Iris pigment epithelial cell (primary cell): ENCODE measurements at regions not wholly inside any gene's neighbourhood (a gene's known extent, or its start where the extent isn't known, plus 50 kb on each side); places are given as distances from the start of the nearest gene placed in this dataset.
A peak's percentile ranks its signal among the peaks of the same experiment; 100 is the strongest.

Experiments used
- DNase-seq: peaks from one replicate; pipeline ENCODE4 v3.0.0-alpha.2; 2011; ENCODE audit warnings: low read depth

- no peak for DNase-seq
Measured at GRCh38 chr2:18889565-18890332, 300.4 kb upstream of the NT5C1B start.

DNA sequence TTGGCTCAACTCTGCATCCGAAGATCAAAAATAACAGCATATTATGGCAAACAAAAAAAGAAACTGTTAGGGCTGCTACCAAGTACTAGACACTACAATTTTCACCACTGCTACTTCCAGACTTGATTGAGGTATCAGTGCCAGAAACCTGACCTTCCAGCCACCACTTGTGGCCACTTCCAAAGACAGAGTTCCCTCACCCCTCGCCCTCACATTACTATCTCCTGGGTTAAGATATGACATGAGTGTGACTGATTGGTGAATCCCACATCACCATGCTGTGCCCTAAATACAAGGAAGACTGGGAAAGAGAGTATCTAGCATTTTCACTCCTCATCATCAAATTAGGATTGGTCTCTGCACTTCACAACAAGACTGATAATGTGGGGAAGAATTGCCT is 296.1 kb upstream of the NT5C1B start:
- DNase-seq: no peak

DNA sequence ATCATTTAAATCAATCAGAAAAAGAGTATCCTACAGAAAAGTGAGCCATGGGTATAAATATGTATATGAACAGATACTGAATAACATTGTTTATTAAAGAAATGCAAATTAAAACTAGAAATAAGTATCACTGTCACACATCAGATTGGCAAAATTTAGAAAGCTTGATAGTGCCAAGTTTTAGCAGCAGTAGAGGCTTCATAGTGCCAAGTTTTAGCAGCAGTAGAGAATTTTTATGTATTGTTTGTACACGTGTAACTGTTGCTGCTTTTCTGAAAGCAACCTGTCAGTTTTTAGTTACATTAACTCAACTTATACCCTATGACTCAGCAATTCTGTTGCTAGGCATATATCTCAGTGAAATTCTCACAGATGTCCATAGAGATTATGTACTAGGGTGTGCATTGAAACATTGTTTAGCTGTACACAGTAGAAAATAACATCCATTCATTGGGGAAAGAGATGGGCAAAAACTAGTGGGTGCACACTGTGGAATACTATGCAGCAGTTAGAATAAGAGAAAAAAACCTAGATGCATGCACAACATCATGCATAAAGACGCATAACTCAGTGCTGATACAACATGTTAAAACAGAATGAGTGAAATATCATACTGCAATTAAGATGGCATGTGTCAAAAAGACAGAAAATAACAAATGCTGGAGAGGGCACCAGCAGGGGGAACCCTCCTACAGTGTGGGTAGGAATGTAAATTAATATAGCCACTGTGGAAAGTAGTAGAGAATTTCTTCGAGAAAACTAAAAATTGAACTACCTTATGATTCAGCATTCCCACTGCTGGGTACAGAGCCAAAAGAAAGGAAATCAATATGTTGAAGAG is 294.5 kb upstream of the NT5C1B start:
- DNase-seq: peak; percentile 35

GRCh38 chr2:18871430-18871829 is 282.1 kb upstream of the NT5C1B start:
- no peak for DNase-seq

DNA sequence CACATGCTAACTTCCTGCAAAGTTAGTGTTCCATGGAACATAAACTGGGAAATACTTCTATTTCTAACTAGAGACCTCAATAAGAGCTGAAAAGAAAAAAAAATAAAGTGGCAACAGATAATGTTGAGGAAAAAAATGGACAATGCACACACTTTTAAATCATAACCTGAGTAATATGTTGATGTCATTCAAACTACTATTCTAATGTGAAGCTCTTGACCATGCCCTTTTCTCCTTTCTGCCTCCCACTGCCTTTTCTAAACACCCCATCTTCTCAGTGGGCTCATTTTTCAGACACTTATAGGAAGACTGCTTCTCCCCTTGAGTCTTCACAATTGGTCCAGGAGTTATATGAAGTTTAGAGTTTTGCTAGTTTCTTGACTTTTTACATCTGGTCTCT is 280.9 kb upstream of the NT5C1B start:
- DNase-seq: no peak

DNA sequence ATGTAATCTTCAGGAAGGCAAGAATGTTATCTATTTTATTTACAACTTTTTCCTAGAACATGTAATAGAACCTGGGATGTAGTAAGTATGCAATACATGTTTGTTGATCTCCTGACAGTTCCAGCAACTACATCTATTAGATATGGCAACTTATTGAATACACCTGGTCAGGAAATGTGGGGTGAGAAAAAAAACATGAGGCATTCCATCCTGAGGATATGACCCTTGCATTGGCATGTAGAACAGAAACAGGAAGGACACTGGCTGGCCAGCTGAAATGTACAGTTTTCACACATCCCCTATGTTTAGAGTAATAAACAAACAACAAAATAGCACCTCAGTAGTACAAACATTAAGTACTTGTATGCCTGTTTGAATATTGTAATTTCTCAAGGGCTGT is 272.6 kb upstream of the NT5C1B start:
- no peak for DNase-seq

- no peak for DNase-seq
Measured at GRCh38 chr2:18860179-18860578, 270.8 kb upstream of the NT5C1B start.

GRCh38 chr2:18856765-18857164 is 267.4 kb upstream of the NT5C1B start:
- no peak for DNase-seq

DNA sequence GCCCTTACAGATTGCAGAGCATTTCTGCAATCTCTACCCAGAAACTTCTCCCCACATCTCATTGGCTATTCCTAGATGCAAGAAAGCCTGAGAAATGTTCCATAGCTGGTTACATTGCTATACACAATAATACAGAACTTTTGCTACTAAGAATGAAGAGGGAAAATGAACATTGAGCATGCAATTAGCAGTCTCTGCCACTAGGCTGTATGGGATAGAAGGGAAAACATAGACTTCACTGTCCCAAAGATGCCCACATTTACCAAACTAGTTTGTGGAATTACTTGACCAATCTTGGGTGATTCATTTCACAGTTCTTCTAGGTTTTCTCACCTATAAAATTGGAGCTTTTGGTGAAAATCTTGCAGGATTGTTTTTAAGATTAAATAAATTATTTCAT is 265.7 kb upstream of the NT5C1B start:
- DNase-seq: peak; percentile 28

GRCh38 chr2:18849841-18850578 is 260.6 kb upstream of the NT5C1B start:
- DNase-seq: no peak

DNA sequence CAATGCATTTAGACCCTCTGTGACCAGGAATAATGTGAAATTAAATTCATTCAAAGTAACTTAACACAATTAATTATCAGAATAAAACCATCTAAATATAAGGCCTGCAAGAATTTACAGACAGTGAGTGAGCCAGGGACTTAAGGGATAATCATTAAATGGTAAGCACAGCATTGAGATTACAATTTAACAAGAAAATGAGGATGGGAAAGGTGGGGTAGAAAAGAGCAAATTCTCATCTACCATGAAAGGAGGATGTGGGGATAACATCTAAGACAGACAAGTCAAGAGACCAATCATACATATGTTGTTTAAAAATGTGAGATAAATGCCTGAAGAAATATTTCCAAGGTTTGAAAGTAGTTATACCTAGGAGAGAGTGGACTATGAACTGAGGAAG is 259.3 kb upstream of the NT5C1B start:
- DNase-seq: no peak

GRCh38 chr2:18845854-18846445 is 256.6 kb upstream of the NT5C1B start:
- DNase-seq: peak; percentile 7

DNA sequence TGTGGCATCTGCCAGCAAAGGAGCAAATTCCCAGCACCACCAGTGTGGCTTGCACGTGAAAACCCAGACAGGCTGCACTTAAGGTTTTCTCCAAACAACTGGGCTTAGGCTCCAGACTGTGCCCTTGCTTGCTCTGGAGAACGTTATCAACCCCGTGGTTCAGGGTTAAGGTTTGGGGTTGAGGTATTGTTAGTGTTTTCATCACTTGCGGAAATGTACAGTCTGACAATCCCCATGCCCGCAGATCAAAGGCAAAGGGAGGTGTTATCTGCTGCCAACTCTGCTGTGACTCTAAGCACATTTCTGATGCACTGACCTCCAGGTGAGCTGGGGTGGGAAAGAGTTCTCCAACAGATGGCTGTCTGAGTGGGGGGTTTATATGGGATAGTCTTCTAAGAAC is 253.5 kb upstream of the NT5C1B start:
- DNase-seq: no peak

DNA sequence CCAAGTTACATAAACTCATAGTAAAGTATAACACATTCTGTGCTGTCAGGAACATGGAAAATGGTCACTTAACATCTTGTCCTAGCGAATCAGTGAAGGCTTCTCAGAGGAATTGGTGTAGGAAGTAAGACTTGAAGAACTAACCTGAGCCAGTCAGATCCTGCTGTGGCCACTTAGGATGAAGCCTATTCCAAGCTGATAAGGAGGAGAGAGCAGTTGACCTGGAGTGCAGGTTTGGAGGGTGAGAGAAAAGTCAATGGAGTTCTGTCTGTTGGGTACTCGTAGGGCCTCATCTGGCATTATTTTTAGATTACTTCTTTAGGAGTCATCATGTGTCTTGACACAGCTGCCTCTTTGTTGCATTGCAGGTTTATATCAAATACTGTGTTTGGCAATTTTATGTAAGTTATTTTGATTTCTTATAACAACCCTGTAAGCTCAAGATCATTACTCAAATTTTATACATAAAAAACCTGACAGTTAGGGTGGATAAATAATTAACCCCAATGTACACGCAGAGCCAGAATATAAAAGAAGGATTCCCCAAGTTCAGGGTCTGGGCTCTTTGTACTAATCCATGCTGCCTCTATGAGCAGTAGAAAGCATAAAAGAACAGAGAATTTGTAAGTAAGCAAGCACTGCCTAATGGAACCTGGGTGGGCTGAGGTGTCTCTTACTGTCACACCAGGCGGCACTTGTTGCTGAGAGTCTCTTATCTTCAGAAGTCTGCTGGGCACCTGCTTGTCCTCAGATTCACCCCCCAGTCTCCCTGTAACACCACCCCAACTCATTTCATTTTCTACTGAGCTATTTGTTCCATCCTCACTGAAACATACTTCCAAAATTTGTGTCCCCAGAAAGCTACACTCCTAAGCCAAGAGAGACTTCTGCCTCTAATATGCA is 252.1 kb upstream of the NT5C1B start:
- no peak for DNase-seq

DNA sequence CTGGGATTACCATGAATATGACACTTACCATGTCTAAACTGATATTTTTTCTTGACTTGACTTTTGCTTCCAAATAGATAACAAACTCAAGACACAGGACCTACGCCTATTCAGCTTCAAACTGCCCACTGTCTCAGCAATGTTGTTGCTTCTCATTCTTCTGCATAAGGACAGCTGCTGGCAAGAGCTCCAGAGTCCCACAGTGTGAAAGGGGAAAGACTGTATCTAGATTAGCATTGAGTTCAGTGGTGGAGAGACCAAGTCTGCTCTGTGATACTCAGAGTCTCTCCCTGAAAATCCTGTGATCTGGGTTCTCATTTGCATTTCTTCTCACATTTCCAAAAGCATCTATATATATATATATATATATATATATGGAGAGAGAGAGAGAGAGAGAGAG is 247.9 kb upstream of the NT5C1B start:
- DNase-seq: no peak

DNA sequence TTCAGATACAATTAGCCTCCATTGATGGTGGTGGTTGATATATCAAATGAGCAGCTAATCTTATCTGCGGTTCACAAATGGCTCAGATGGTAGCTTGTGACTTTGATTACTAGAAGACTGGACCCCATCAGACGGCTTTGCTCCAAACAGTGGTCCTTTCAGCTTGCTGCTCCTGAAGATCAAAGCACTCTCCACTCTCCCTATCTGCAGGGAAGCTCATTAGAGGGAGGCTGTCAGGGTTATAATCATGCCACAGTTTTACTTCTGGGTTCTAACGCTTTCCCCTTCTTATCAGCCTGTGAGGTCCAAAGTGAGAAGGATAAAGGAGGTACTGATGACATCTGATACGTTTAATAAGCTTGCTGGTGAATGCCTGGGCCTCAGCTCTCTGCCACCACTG is 247.1 kb upstream of the NT5C1B start:
- no peak for DNase-seq

DNA sequence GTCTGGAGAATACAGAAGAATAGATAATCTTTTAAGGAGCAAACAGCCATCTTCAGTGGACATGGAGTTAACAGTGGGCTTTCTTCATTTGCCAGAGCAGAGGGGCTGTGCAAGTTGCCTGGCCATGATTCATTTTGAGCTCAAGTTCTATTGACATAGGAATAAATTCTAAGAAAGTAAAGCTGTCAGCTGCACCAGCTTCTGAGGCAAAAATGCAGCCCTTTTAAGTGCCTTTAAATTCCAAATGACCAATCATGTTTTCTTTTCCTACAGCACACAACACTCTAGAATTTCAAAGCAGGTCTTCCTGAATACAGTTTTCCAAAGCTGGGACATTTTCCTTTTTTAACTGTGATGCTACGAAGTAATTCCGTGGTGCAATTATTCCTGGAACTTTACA is 246.4 kb upstream of the NT5C1B start:
- no peak for DNase-seq

- DNase-seq: peak; percentile 78
Measured at GRCh38 chr2:18834341-18834740, 245.0 kb upstream of the NT5C1B start.

DNA sequence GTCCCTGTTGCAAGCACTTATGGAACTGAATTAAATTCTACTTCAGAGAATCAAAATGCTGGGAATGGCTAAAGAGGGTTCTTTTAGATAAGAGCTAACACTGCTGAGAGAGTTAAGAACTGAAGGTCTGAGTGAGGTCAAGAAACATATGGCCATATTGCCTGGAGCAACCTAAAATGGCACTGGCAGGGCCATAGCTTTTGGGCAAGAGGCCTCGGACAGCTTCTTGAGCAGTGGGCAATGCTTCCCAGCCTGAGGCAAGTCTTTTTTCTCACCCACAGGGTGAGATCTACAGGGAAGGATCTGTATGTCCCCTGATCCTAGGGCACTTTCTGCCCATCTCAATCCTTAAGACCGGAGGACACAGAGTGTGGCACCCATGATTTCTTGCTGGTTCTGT is 244.6 kb upstream of the NT5C1B start:
- DNase-seq: no peak

- DNase-seq: peak; percentile 48
Measured at GRCh38 chr2:18831916-18832510, 242.6 kb upstream of the NT5C1B start.

DNA sequence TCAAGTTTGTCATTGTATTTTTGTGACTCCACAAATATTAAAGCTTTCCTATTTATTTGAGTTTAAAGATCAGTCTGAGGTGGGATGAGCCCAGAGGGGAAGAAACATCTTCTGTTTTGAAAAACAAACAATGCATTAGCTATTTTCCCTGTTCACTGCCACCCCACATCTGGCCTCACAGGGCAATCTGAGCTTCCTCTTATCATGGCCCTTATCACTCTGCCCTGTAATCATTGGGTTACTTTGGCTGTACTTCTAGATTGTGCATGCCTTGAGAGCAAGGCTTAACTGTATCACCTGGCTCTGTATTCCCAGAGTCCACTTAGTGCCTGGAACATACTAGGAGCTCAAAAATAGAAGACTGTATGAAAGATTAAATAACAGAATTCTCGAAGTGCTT is 241.6 kb upstream of the NT5C1B start:
- no peak for DNase-seq
